IMR-90 (cell line): ENCODE measurements at regions not wholly inside any gene's neighbourhood (a gene's known extent, or its start where the extent isn't known, plus 50 kb on each side); places are given as distances from the start of the nearest gene placed in this dataset.

Experiments used
- ATAC-seq: fragments of 200-7000 bp; cut with Tn5 transposase; 2 replicates; pipeline ENCODE4 v1.9.1; 2020; ENCODE audit warnings: low read depth, mild to moderate bottlenecking, moderate library complexity
- BruUV-seq: library from RNA; stranded (reverse); fragments of 400-500 nt; replicated peaks from 2 replicates; lab custom pipeline; 2021; lab: Mats Ljungman, UMichigan
- CTCF ChIA-PET: fragments of 300-600 bp; formaldehyde crosslinking; extraction: SDS; loops from one replicate; lab custom pipeline; 2021; ENCODE audit warnings: antibody characterized with exemption; lab: Yijun Ruan, JAX
- POLR2A ChIA-PET: fragments of 300-600 bp; sonication (Branson Sonifier 250); formaldehyde crosslinking; loops from one replicate; lab custom pipeline; 2022; ENCODE audit warnings: antibody characterized with exemption; ENCODE audit not compliant: unreplicated experiment; lab: Charles Lee
- DNase-seq: peaks from one replicate; pipeline ENCODE4 v3.0.0; 2013
- H2AFZ ChIP-seq: replicated peaks from 2 replicates; pipeline ENCODE3; 2013; ENCODE audit warnings: low read length, mild to moderate bottlenecking; ENCODE audit not compliant: poor library complexity
- H2AK5ac ChIP-seq: 2 replicates; pipeline ENCODE4 v1.6.1; 2013; ENCODE audit warnings: low read depth, low read length, inconsistent platforms
- H2AK9ac ChIP-seq: replicated peaks from 2 replicates; pipeline ENCODE3; 2013; ENCODE audit warnings: mild to moderate bottlenecking, low read depth, low read length, moderate library complexity; ENCODE audit not compliant: poor library complexity
- H2BK120ac ChIP-seq: 2 replicates; pipeline ENCODE4 v1.6.1; 2013; ENCODE audit warnings: low read depth, low read length, inconsistent platforms
- H2BK15ac ChIP-seq: 3 replicates; pipeline ENCODE4 v1.6.1; 2013; ENCODE audit warnings: low read depth, low read length, inconsistent platforms
- H2BK20ac ChIP-seq: 2 replicates; pipeline ENCODE4 v1.6.1; 2013; ENCODE audit warnings: low read depth, mild to moderate bottlenecking, inconsistent platforms, low read length, moderate library complexity
- H2BK5ac ChIP-seq: 2 replicates; pipeline ENCODE4 v1.6.1; 2013; ENCODE audit warnings: mild to moderate bottlenecking, low read depth, low read length, inconsistent platforms; ENCODE audit not compliant: poor library complexity, severe bottlenecking
- H3K14ac ChIP-seq: replicated peaks from 2 replicates; pipeline ENCODE4 v1.6.1; 2013; ENCODE audit warnings: low read depth, low read length, inconsistent platforms
- H3K18ac ChIP-seq: 2 replicates; pipeline ENCODE4 v1.6.1; 2013; ENCODE audit warnings: low read depth, low read length, control low read depth
- H3K23ac ChIP-seq: 2 replicates; pipeline ENCODE4 v1.6.1; 2013; ENCODE audit warnings: low read depth, low read length, inconsistent platforms
- H3K27ac ChIP-seq: 2 replicates; pipeline ENCODE4 v1.5.1; 2013; ENCODE audit warnings: mild to moderate bottlenecking, control low read depth, low read length; ENCODE audit not compliant: insufficient read depth
- H3K27me3 ChIP-seq: 2 replicates; pipeline ENCODE4 v1.6.1; 2013; ENCODE audit warnings: low read length; ENCODE audit not compliant: control insufficient read depth, insufficient read depth
- H3K36me3 ChIP-seq: 2 replicates; pipeline ENCODE4 v1.6.1; 2013; ENCODE audit warnings: low read length, mixed read lengths; ENCODE audit not compliant: control insufficient read depth, insufficient read depth
- H3K4ac ChIP-seq: 2 replicates; pipeline ENCODE4 v1.6.1; 2013; ENCODE audit warnings: low read depth, low read length, inconsistent platforms
- H3K4me1 ChIP-seq: 2 replicates; pipeline ENCODE4 v1.6.1; 2013; ENCODE audit warnings: low read length, mixed read lengths; ENCODE audit not compliant: control insufficient read depth, insufficient read depth
- H3K4me2 ChIP-seq: 2 replicates; pipeline ENCODE4 v1.6.1; 2013; ENCODE audit warnings: low read depth, mild to moderate bottlenecking, control low read depth, low read length, moderate library complexity
- H3K4me3 ChIP-seq: 2 replicates; pipeline ENCODE4 v1.5.1; 2013; ENCODE audit warnings: low read depth, mild to moderate bottlenecking, control low read depth, low read length, moderate library complexity; ENCODE audit not compliant: insufficient read depth
- H3K56ac ChIP-seq: 2 replicates; pipeline ENCODE4 v1.6.1; 2013; ENCODE audit warnings: low read length, inconsistent platforms; ENCODE audit not compliant: insufficient read depth; ENCODE audit errors: extremely low read depth
- H3K79me1 ChIP-seq, 2 experiments: 2 replicates each; pipeline ENCODE4 v1.6.1; 2013; ENCODE audit warnings: low read length in 2 of 2, inconsistent platforms in 1 of 2, low read depth in 1 of 2
- H3K9ac ChIP-seq: 2 replicates; pipeline ENCODE4 v1.6.1; 2013; ENCODE audit warnings: low read depth, low read length, control low read depth
- H3K9me1 ChIP-seq: 2 replicates; pipeline ENCODE4 v1.6.1; 2013; ENCODE audit warnings: low read length, inconsistent platforms; ENCODE audit not compliant: insufficient read depth
- H3K9me3 ChIP-seq: 2 replicates; pipeline ENCODE4 v1.6.1; 2013; ENCODE audit warnings: low read length; ENCODE audit not compliant: control insufficient read depth, insufficient read depth
- H4K20me1 ChIP-seq: 2 replicates; pipeline ENCODE4 v1.6.1; 2013; ENCODE audit warnings: low read length, inconsistent platforms; ENCODE audit not compliant: insufficient read depth
- H4K5ac ChIP-seq: 2 replicates; pipeline ENCODE4 v1.6.1; 2013; ENCODE audit warnings: mild to moderate bottlenecking, low read depth, low read length, control low read depth
- H4K8ac ChIP-seq, 2 experiments: 2 replicates each; pipeline ENCODE4 v1.6.1; 2013; ENCODE audit warnings: low read depth in 2 of 2, low read length in 2 of 2, control low read depth in 1 of 2, inconsistent platforms in 1 of 2
- H4K91ac ChIP-seq: 2 replicates; pipeline ENCODE4 v1.6.1; 2013; ENCODE audit warnings: low read depth, low read length, inconsistent platforms; ENCODE audit not compliant: insufficient read depth
- CEBPB ChIP-seq: IDR thresholded peaks from 2 replicates; pipeline ENCODE4 v1.6.1; 2012; ENCODE audit warnings: low read depth, low read length, improper control_type of control experiment
- NFE2L2 ChIP-seq: fragments of 150-350 bp; IDR thresholded peaks from 2 replicates; pipeline ENCODE4 v1.6.1; 2016; ENCODE audit warnings: low read depth, mild to moderate bottlenecking, low read length
- WGBS, 2 experiments: methylation state at CpG; one replicate each; pipeline versions ENCODE4 v1.1.5 to v1.1.7; 2013; ENCODE audit warnings: missing lambda C conversion rate in 2 of 2; ENCODE audit not compliant: insufficient read length in 1 of 2; ENCODE audit errors: extremely low coverage in 2 of 2; 5-methylcytosine and 5-hydroxymethylcytosine counted together
- dilution Hi-C: fragments of 300-500 bp; cut with HindIII; formaldehyde crosslinking; loops from one replicate; pipeline ENCODE4 v1.14.3; 2018; ENCODE audit warnings: low sequenced_read_pairs; ENCODE audit not compliant: unreplicated experiment
- in situ Hi-C: fragments of 300-500 bp; cut with MboI; formaldehyde crosslinking; loops from 3 replicates; pipeline ENCODE4 v1.14.3; 2019; ENCODE audit warnings: low sequenced_read_pairs, inconsistent platforms, mixed read lengths
- intact Hi-C: fragments of 100-400 bp; cut with micrococcal nuclease; formaldehyde crosslinking; loops from 2 replicates; pipeline ENCODE4 v1.10.0; 2022

- TF ChIP-seq NFE2L2 (no peak), CEBPB (peak; percentile 65)
- Histone ChIP-seq H2BK120ac (no peak overlapping the region), H3K18ac (no peak overlapping the region), H2BK15ac (no peak overlapping the region), H3K9me3 (no peaks in the 10 kb centered on the region), H2AK5ac (no peak overlapping the region), H3K4me3 (no peak overlapping the region), H3K4me1 (peaks cover 2% of the 10 kb centered on the region; the same call in 1 of the 2 replicates), H3K4me2 (peak overlapping the region; percentile 0; the same call in 1 of the 2 replicates), H3K27me3 (peaks cover 2% of the 10 kb centered on the region; the same call in 1 of the 2 replicates), H4K8ac (no peak overlapping the region), H4K91ac (no peak overlapping the region), H2AK9ac (no peak overlapping the region), H4K20me1 (no peaks in the 10 kb centered on the region), H3K27ac (no peak overlapping the region), H4K5ac (no peak overlapping the region), H2BK20ac (no peak overlapping the region), H2BK5ac (no peak overlapping the region), H3K36me3 (no peaks in the 10 kb centered on the region), H3K56ac (no peak overlapping the region), H3K4ac (0 out of 2 replicates have a peak overlapping the region, but pooled peaks have one; percentile 39), H3K14ac (no peak overlapping the region), H2AFZ (no peak overlapping the region), H3K79me1 (no peaks in the 10 kb centered on the region), H3K23ac (no peak overlapping the region), H3K9ac (no peak overlapping the region), H3K9me1 (peaks cover 2% of the 10 kb centered on the region; the same call in 1 of the 2 replicates)
- ATAC-seq (peak; percentile 33), DNase-seq (peak; percentile 43)
- intact Hi-C loops (loop anchor here (5.0 kb wide), 1 partner anchor 176 kb away; the partner anchor contains the start of gene NRP1), in situ Hi-C loops (no loop called here), dilution Hi-C loops (no loop called here)
- CTCF ChIA-PET: no interaction called here
- POLR2A ChIA-PET: no interaction called here
- BruUV-seq: no TSS peak
- 15% methylated on average over 2 of the region's 10 CpGs; no CpG with 5 or more reads in 1 of the 2 experiments for WGBS, 2 experiments
These were observed 173.4 kb upstream of the NRP1 start for GRCh38 chr10:33507662-33508425.
